Tibial nerve (tissue), 4 donors: ENCODE measurements at regions not wholly inside any gene's neighbourhood (a gene's known extent, or its start where the extent isn't known, plus 50 kb on each side); places are given as distances from the start of the nearest gene placed in this dataset.

Experiments used
- EP300 ChIP-seq, 2 donors: sonication (generic); formaldehyde crosslinking; IDR thresholded peaks; one replicate each; pipeline ENCODE4 v1.6.1; 2017; ENCODE audit warnings: antibody characterized with exemption in 2 of 2, mild to moderate bottlenecking in 1 of 2
- POLR2A ChIP-seq, 2 donors: fragments of 450-650 bp; IDR thresholded peaks; one replicate each; pipeline ENCODE4 v1.6.1; 2017; ENCODE audit warnings: antibody characterized with exemption in 2 of 2, mild to moderate bottlenecking in 2 of 2, moderate library complexity in 2 of 2
- TF ChIP-seq, protein P1 (sequence below), 5 experiments: fragments of 200-600 bp in 3 of 5; fragments of 450-650 bp in 2 of 5; sonication (generic) in 3 of 5; IDR thresholded peaks; one replicate each; pipeline ENCODE4 v1.5.1; 2016 to 2019; ENCODE audit warnings: antibody characterized with exemption in 5 of 5, mild to moderate bottlenecking in 3 of 5, moderate library complexity in 2 of 5

DNA sequence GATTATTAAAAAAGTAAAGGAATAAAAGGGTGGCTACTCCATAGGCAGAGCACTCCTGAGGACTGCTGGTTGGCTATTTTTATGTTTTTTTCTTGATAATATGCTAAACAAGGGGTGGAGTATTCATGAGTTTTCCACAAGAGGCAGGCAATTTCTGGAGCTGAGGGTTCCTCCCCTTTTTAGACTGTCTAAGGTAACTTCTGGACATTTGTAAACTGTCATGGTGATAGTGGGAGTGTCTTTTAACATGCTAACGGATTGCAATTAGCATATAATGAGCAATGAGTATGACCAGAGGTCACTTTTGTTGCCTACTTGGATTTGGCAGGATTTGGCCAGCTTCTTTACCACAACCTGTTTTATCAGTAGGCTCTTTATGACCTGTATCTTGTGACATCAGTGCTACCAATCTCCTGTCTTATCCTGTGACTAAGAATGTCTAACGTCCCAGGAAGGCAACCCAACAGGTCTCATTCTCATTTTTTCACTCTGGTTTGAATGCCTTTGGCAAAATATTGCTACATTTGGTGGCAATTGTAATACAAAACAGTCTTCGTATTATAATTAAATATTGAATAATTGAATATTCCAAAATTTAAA, 587.8 kb upstream of the POM121L12 start:
- TF ChIP-seq EP300 (IDR thresholded peaks at IDR 0.05) (no peak), POLR2A (IDR thresholded peaks at IDR 0.05) (no peak)
- TF ChIP-seq, protein P1, sequence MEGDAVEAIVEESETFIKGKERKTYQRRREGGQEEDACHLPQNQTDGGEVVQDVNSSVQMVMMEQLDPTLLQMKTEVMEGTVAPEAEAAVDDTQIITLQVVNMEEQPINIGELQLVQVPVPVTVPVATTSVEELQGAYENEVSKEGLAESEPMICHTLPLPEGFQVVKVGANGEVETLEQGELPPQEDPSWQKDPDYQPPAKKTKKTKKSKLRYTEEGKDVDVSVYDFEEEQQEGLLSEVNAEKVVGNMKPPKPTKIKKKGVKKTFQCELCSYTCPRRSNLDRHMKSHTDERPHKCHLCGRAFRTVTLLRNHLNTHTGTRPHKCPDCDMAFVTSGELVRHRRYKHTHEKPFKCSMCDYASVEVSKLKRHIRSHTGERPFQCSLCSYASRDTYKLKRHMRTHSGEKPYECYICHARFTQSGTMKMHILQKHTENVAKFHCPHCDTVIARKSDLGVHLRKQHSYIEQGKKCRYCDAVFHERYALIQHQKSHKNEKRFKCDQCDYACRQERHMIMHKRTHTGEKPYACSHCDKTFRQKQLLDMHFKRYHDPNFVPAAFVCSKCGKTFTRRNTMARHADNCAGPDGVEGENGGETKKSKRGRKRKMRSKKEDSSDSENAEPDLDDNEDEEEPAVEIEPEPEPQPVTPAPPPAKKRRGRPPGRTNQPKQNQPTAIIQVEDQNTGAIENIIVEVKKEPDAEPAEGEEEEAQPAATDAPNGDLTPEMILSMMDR (IDR thresholded peaks at IDR 0.05), result no peak
